Right ventricle myocardium superior (tissue), 1 donor: ENCODE measurements at regions not wholly inside any gene's neighbourhood (a gene's known extent, or its start where the extent isn't known, plus 50 kb on each side); places are given as distances from the start of the nearest gene placed in this dataset.
"Not testable (repeated sequence)": the region's sequence is repeated elsewhere in the genome, so short reads cannot be mapped to it uniquely, and the experiment has no call there.

Experiments used
- ATAC-seq: fragments of 200-7000 bp; cut with Tn5 transposase; one replicate; pipeline ENCODE4 v1.9.1; 2020; ENCODE audit warnings: mild to moderate bottlenecking; ENCODE audit not compliant: poor library complexity
- DNase-seq: peaks from one replicate; pipeline ENCODE4 v3.0.0-alpha.2; 2020
- intact Hi-C: fragments of 100-400 bp; cut with DNase I; formaldehyde crosslinking; loops from one replicate; pipeline ENCODE4 v1.11.2; 2022
- donor health status: DM: no; HTN: yes; CAD: no; lungs with severe emphysema.

- intact Hi-C loops = loop anchor here (5.0 to 10.0 kb wide), 3 partner anchors 203 to 600 kb away; no protein-coding TSS in a partner anchor
- no peak for DNase-seq
- ATAC-seq = peak; percentile 63
These were observed 104.6 kb upstream of the EXOC2 start for GRCh38 chr6:797479-798077.

GRCh38 chr6:795046-795685 lies 102.2 kb upstream of the EXOC2 start:
- intact Hi-C loops = loop anchor here (5.0 to 10.0 kb wide), 3 partner anchors 200 to 602 kb away; no protein-coding TSS in a partner anchor
- no peak for ATAC-seq

GRCh38 chr6:793261-793660 lies 100.3 kb upstream of the EXOC2 start:
- intact Hi-C loops = loop anchor here (10.0 kb wide), 1 partner anchor 198 kb away; no protein-coding TSS in a partner anchor
- no peak for ATAC-seq
- no peak for DNase-seq

More at GRCh38 chr6:795046-795685, 102.2 kb upstream of the EXOC2 start:
- no peak for DNase-seq

GRCh38 chr6:792662-793061 lies 99.7 kb upstream of the EXOC2 start:
- DNase-seq = no peak
- intact Hi-C loops = loop anchor here (10.0 kb wide), 1 partner anchor 198 kb away; no protein-coding TSS in a partner anchor
- no peak for ATAC-seq

GRCh38 chr6:788058-788457 lies 95.1 kb upstream of the EXOC2 start:
- intact Hi-C loops = no loop called here
- no peak for DNase-seq
- ATAC-seq = no peak

- ATAC-seq (no peak), DNase-seq (no peak)
- intact Hi-C loops = no loop called here
These were observed 94.2 kb upstream of the EXOC2 start for GRCh38 chr6:786946-787763.

GRCh38 chr6:783966-784735 lies 91.2 kb upstream of the EXOC2 start:
- intact Hi-C loops = no loop called here
- no peak for ATAC-seq
- DNase-seq = no peak

- intact Hi-C loops = no loop called here
- DNase-seq (no peak), ATAC-seq (no peak)
These were observed 89.2 kb upstream of the EXOC2 start for GRCh38 chr6:782141-782540.

GRCh38 chr6:781350-781961 lies 88.5 kb upstream of the EXOC2 start:
- intact Hi-C loops = no loop called here
- ATAC-seq (no peak), DNase-seq (no peak)

- DNase-seq (no peak), ATAC-seq (no peak)
- intact Hi-C loops = no loop called here
These were observed 87.8 kb upstream of the EXOC2 start for GRCh38 chr6:780706-781105.

GRCh38 chr6:776951-777350 lies 84.0 kb upstream of the EXOC2 start:
- ATAC-seq (no peak), DNase-seq (no peak)
- intact Hi-C loops = no loop called here

- intact Hi-C loops = no loop called here
- ATAC-seq (no peak), DNase-seq (no peak)
These were observed 83.6 kb upstream of the EXOC2 start for GRCh38 chr6:776528-776931.

- ATAC-seq (no peak), DNase-seq (no peak)
- intact Hi-C loops = no loop called here
These were observed 82.9 kb upstream of the EXOC2 start for GRCh38 chr6:775863-776262.

GRCh38 chr6:771683-772082 lies 78.7 kb upstream of the EXOC2 start:
- intact Hi-C loops, DNase-seq, ATAC-seq: not testable (repeated sequence)

GRCh38 chr6:767755-768512 lies 75.0 kb upstream of the EXOC2 start:
- intact Hi-C loops = no loop called here
- DNase-seq (no peak), ATAC-seq (no peak)

- intact Hi-C loops = no loop called here
- ATAC-seq = no peak
- DNase-seq = no peak
These were observed 73.7 kb upstream of the EXOC2 start for GRCh38 chr6:766625-767024.

GRCh38 chr6:761997-762396 lies 69.1 kb upstream of the EXOC2 start:
- no peak for ATAC-seq
- DNase-seq = no peak
- intact Hi-C loops = no loop called here
